GM12864 (cell line): ENCODE measurements at regions not wholly inside any gene's neighbourhood (a gene's known extent, or its start where the extent isn't known, plus 50 kb on each side); places are given as distances from the start of the nearest gene placed in this dataset.

ENCODE experiments used
- DNase-seq: peaks from one replicate; pipeline ENCODE4 v3.0.0-alpha.2; 2011; ENCODE audit warnings: low read depth
- H3K4me3 ChIP-seq: 2 replicates; pipeline ENCODE4 v1.5.1; 2011; ENCODE audit warnings: mild to moderate bottlenecking, low read depth, low read length, control low read depth
- CTCF ChIP-seq: IDR thresholded peaks from 2 replicates; pipeline ENCODE4 v1.5.1; 2011; ENCODE audit warnings: low read depth, mild to moderate bottlenecking, moderate library complexity, low read length, control low read depth, inconsistent platforms; ENCODE audit errors: missing control alignments

DNA sequence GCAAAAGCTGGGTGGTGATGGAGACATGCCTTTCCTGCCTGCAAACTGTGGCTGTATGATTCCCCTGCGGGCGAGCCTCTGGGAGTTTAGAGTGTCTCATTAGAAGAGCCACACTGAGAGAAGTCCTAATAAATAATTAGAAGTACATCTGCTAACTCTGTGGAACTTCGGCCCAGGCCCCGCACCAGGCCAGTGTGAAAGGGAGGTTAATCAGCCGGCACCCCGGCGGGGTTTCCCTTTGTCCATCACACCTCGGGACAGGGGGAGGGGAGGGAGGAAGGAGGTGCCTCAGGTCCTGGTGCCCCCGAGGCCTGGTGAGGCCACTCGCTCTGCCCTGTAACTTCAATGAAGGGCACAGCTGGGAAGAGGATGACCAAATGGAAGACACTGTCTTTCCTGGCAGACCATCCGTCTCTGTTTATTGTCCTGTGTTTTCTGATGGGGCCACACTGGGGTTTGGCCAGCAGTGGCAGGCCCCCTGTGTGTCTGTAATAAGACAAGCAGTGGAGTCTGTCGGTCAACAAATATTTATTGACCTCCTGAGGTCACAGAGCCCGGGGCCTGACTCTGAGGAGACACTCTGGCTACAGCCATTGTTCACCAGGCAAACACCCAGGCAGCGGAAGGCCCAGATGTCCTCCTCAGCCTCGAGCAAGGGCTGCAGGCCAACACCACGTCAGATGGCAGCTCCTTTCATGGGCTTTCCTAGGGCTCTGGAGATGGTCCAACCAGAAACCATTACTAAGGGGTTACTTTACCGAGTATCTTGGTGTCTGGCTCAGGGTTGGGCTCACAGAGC, 267.5 kb upstream of the RAB4A start:
- DNase-seq, result no peak
- H3K4me3 ChIP-seq, result no peak overlapping the region
- no peak for TF ChIP-seq CTCF

DNA sequence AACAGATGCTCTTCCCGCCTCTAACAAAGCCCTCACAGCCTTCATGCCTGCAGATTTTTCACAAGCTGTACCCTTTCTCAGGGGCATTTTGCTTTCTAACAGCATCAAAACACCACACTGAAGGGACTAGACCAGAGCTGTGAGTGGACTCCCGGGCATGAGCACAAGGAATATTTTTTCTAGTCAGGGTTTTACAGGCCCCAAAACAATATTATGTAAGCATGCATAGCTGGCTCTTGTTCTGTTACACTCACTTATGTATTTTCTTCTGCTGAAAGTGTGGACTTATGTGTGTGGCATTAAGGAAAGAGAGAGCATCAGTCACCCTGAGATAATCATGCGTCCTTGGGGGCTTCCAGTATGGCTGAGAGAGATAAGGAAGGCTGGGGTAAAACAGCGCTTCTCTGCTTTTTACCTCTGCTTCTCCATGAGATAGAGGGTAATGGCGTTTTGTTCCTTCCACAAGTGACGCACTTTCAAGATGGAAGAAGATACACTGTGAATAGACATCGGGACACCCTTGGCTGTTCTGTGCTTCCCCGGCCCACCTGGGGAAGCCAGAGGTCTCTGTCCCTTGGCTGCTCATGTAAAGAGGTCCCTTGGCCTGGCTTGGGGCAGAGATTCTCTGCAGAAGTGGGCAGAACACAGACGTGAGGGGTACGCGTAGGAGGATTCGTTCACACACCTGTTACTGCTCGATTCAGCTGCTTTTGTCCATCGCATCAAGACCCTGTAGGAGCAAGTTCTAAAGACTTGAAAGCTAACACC, 266.7 kb upstream of the RAB4A start:
- H3K4me3 ChIP-seq, result no peak overlapping the region
- no peak for DNase-seq
- no peak for TF ChIP-seq CTCF

GRCh38 chr1:229005097-229005496, 265.8 kb upstream of the RAB4A start:
- no peak for TF ChIP-seq CTCF
- H3K4me3 ChIP-seq, result no peak overlapping the region
- no peak for DNase-seq

GRCh38 chr1:229005556-229005955, 265.4 kb upstream of the RAB4A start:
- TF ChIP-seq CTCF, result no peak
- no peak overlapping the region for H3K4me3 ChIP-seq
- no peak for DNase-seq

GRCh38 chr1:229006121-229006870, 264.6 kb upstream of the RAB4A start:
- no peak overlapping the region for H3K4me3 ChIP-seq
- DNase-seq, result no peak
- TF ChIP-seq CTCF, result no peak

- TF ChIP-seq CTCF, result no peak
- no peak for DNase-seq
Measured at GRCh38 chr1:229007167-229007566, 263.7 kb upstream of the RAB4A start.

More at GRCh38 chr1:229007167-229007566, 263.7 kb upstream of the RAB4A start:
- no peak overlapping the region for H3K4me3 ChIP-seq
